NT2/D1 (cell line): ENCODE measurements at regions not wholly inside any gene's neighbourhood (a gene's known extent, or its start where the extent isn't known, plus 50 kb on each side); places are given as distances from the start of the nearest gene placed in this dataset.

Experiments
- DNase-seq: peaks from one replicate; pipeline ENCODE4 v3.0.0-alpha.2; 2011; ENCODE audit warnings: low read depth, low spot score
- H3K27me3 ChIP-seq: 2 replicates; pipeline ENCODE4 v1.6.0; 2011; ENCODE audit warnings: mild to moderate bottlenecking; ENCODE audit not compliant: insufficient read length, insufficient read depth
- H3K36me3 ChIP-seq: 2 replicates; pipeline ENCODE4 v1.6.1; 2011; ENCODE audit warnings: mild to moderate bottlenecking, low read length, mixed read lengths; ENCODE audit not compliant: insufficient read depth, insufficient read length
- H3K4me1 ChIP-seq: 2 replicates; pipeline ENCODE4 v1.5.1; 2011; ENCODE audit not compliant: insufficient read depth, insufficient read length
- H3K4me3 ChIP-seq: 2 replicates; pipeline ENCODE4 v1.5.1; 2011; ENCODE audit warnings: low read depth; ENCODE audit not compliant: insufficient read length
- H3K9ac ChIP-seq: 2 replicates; pipeline ENCODE4 v1.6.0; 2011; ENCODE audit warnings: low read depth; ENCODE audit not compliant: insufficient read length
- H3K9me3 ChIP-seq: 2 replicates; pipeline ENCODE4 v1.5.1; 2011; ENCODE audit warnings: mild to moderate bottlenecking, low read length; ENCODE audit not compliant: insufficient read depth
- SUZ12 ChIP-seq: IDR thresholded peaks from 2 replicates; pipeline ENCODE4 v1.6.1; 2011; ENCODE audit not compliant: insufficient read length, insufficient read depth; ENCODE audit errors: extremely low read depth
- YY1 ChIP-seq: IDR thresholded peaks from 2 replicates; pipeline ENCODE4 v1.6.1; 2011; ENCODE audit not compliant: insufficient read length, insufficient read depth
- ZNF274 ChIP-seq: IDR thresholded peaks from 2 replicates; pipeline ENCODE4 v1.6.1; 2011; ENCODE audit warnings: mild to moderate bottlenecking, low read depth, low read length

- Histone ChIP-seq H3K9me3 (peaks cover 25% of the 10 kb centered on the region; the same call in 1 of the 2 replicates), H3K27me3 (no peaks in the 10 kb centered on the region), H3K4me1 (no peaks in the 10 kb centered on the region), H3K9ac (no peak overlapping the region), H3K36me3 (no peaks in the 10 kb centered on the region), H3K4me3 (no peak overlapping the region)
- no peak for DNase-seq
- TF ChIP-seq ZNF274 (no peak), YY1 (no peak), SUZ12 (no peak)
Observed at GRCh38 chr19:16000024-16000663, 51.3 kb downstream of the OR10H4 start.

GRCh38 chr19:16001481-16002312, 52.9 kb downstream of the OR10H4 start:
- Histone ChIP-seq H3K27me3 (no peaks in the 10 kb centered on the region), H3K4me3 (no peak overlapping the region), H3K4me1 (no peaks in the 10 kb centered on the region), H3K9me3 (peaks cover 10% of the 10 kb centered on the region; the same call in 1 of the 2 replicates), H3K36me3 (no peaks in the 10 kb centered on the region), H3K9ac (no peak overlapping the region)
- no peak for TF ChIP-seq SUZ12
- no peak for TF ChIP-seq YY1
- TF ChIP-seq ZNF274: no peak
- DNase-seq: no peak

- H3K9me3 ChIP-seq: 0 out of 2 replicates have a peak, but pooled peaks cover under 1% of the 10 kb centered on the region
- TF ChIP-seq ZNF274 (no peak), YY1 (no peak), SUZ12 (no peak)
- H3K9ac ChIP-seq: no peak overlapping the region
Observed at GRCh38 chr19:16002406-16003384, 53.9 kb downstream of the OR10H4 start.

GRCh38 chr19:16003391-16003790, 54.6 kb downstream of the OR10H4 start:
- Histone ChIP-seq H3K36me3 (no peaks in the 10 kb centered on the region), H3K9me3 (no peaks in the 10 kb centered on the region), H3K9ac (no peak overlapping the region), H3K4me1 (no peaks in the 10 kb centered on the region), H3K27me3 (no peaks in the 10 kb centered on the region), H3K4me3 (no peak overlapping the region)
- DNase-seq: no peak
- TF ChIP-seq ZNF274: no peak
- TF ChIP-seq YY1: no peak
- no peak for TF ChIP-seq SUZ12

More at GRCh38 chr19:16002406-16003384, 53.9 kb downstream of the OR10H4 start:
- H3K4me1 ChIP-seq: no peaks in the 10 kb centered on the region
- H3K36me3 ChIP-seq: no peaks in the 10 kb centered on the region
- H3K27me3 ChIP-seq: no peaks in the 10 kb centered on the region
- no peak for DNase-seq
- H3K4me3 ChIP-seq: no peak overlapping the region

- Histone ChIP-seq H3K36me3 (no peaks in the 10 kb centered on the region), H3K9ac (no peak overlapping the region), H3K27me3 (no peaks in the 10 kb centered on the region), H3K9me3 (no peaks in the 10 kb centered on the region), H3K4me3 (no peak overlapping the region), H3K4me1 (no peaks in the 10 kb centered on the region)
- DNase-seq: no peak
- no peak for TF ChIP-seq SUZ12
- TF ChIP-seq YY1: no peak
- no peak for TF ChIP-seq ZNF274
Observed at GRCh38 chr19:16005925-16006324, 57.1 kb downstream of the OR10H4 start.

GRCh38 chr19:16012552-16012951, 63.7 kb upstream of the TPM4 start:
- no peaks in the 10 kb centered on the region for H3K36me3 ChIP-seq
- TF ChIP-seq ZNF274: no peak
- TF ChIP-seq YY1: no peak
- TF ChIP-seq SUZ12: no peak
- H3K4me3 ChIP-seq: no peak overlapping the region
- H3K9ac ChIP-seq: no peak overlapping the region
- peaks cover 11% of the 10 kb centered on the region; the same call in 1 of the 2 replicates for H3K9me3 ChIP-seq
- no peak for DNase-seq
- no peaks in the 10 kb centered on the region for H3K4me1 ChIP-seq
- H3K27me3 ChIP-seq: no peaks in the 10 kb centered on the region

- H3K27me3 ChIP-seq: no peaks in the 10 kb centered on the region
- no peaks in the 10 kb centered on the region for H3K36me3 ChIP-seq
- H3K9me3 ChIP-seq: peaks cover 11% of the 10 kb centered on the region; the same call in 1 of the 2 replicates
- TF ChIP-seq ZNF274 (no peak), YY1 (no peak), SUZ12 (no peak)
- no peaks in the 10 kb centered on the region for H3K4me1 ChIP-seq
- H3K4me3 ChIP-seq: no peak overlapping the region
- DNase-seq: no peak
- H3K9ac ChIP-seq: no peak overlapping the region
Observed at GRCh38 chr19:16013181-16013850, 63.0 kb upstream of the TPM4 start.
